NT2/D1 (cell line): ENCODE measurements at regions not wholly inside any gene's neighbourhood (a gene's known extent, or its start where the extent isn't known, plus 50 kb on each side); places are given as distances from the start of the nearest gene placed in this dataset.
"Not testable (repeated sequence)": the region's sequence is repeated elsewhere in the genome, so short reads cannot be mapped to it uniquely, and the experiment has no call there.

ENCODE experiments used
- SUZ12 ChIP-seq: IDR thresholded peaks from 2 replicates; pipeline ENCODE4 v1.6.1; 2011; ENCODE audit not compliant: insufficient read length, insufficient read depth; ENCODE audit errors: extremely low read depth
- YY1 ChIP-seq: IDR thresholded peaks from 2 replicates; pipeline ENCODE4 v1.6.1; 2011; ENCODE audit not compliant: insufficient read length, insufficient read depth
- ZNF274 ChIP-seq: IDR thresholded peaks from 2 replicates; pipeline ENCODE4 v1.6.1; 2011; ENCODE audit warnings: mild to moderate bottlenecking, low read depth, low read length

DNA sequence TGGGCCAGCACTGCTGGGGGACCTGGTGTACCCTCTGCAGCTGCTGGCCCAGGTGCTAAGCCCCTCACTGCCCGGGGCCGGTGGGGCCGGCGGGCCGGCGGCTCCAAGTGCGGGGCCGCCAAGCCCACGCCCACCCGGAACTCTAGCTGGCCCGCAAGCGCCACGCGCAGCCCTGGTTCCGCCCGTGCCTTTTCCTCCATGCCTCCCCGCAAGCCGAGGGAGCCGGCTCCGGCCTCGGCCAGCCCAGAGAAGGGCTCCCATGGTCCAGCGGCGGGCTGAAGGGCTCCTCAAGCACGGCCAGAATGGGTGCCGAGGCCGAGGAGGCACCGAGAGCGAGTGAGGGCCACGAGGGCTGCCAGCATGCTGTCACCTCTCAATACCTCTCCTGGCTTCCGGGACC is 194.9 kb downstream of the STK31 start:
- not testable (repeated sequence) for TF ChIP-seq SUZ12, YY1, ZNF274
